Left lung (tissue), 4 donors: ENCODE measurements at regions not wholly inside any gene's neighbourhood (a gene's known extent, or its start where the extent isn't known, plus 50 kb on each side); places are given as distances from the start of the nearest gene placed in this dataset.
A peak's percentile ranks its signal among the peaks of the same experiment; 100 is the strongest.

Source experiments
- ATAC-seq: fragments of 200-7000 bp; cut with Tn5 transposase; one replicate; pipeline ENCODE4 v1.9.1; 2020; ENCODE audit warnings: moderate library complexity
- DNase-seq, 4 donors: peaks; one replicate each; pipeline ENCODE4 v3.0.0-alpha.2; 2013 to 2020
- H3K27ac ChIP-seq, 2 donors: fragments of 200-600 bp; sonication (generic) in 1 of 2; one replicate each; pipeline versions ENCODE4 v1.5.0 to v1.8.0; 2020 to 2021
- H3K27me3 ChIP-seq, 2 donors: fragments of 200-600 bp; sonication (generic) in 1 of 2; one replicate each; pipeline versions ENCODE4 v1.5.0 to v1.8.0; 2020 to 2021
- H3K36me3 ChIP-seq, 2 donors: fragments of 200-600 bp; sonication (generic) in 1 of 2; one replicate each; pipeline versions ENCODE4 v1.5.0 to v1.8.0; 2020 to 2021
- H3K4me1 ChIP-seq, 2 donors: fragments of 200-600 bp; one replicate each; pipeline ENCODE4 v1.8.0; 2021
- H3K4me3 ChIP-seq, 2 donors: fragments of 200-600 bp; sonication (generic) in 1 of 2; one replicate each; pipeline versions ENCODE4 v1.5.0 to v1.8.0; 2020 to 2021; ENCODE audit warnings: mild to moderate bottlenecking in 1 of 2
- H3K9me3 ChIP-seq, 2 donors: fragments of 200-600 bp; sonication (generic) in 1 of 2; one replicate each; pipeline versions ENCODE4 v1.5.0 to v1.8.0; 2020 to 2021
- intact Hi-C, 2 donors: fragments of 100-400 bp; cut with DNase I; formaldehyde crosslinking; loops; one replicate each; pipeline versions ENCODE4 v1.11.2 to v1.14.2; 2022
- TF ChIP-seq, protein P1 (sequence below), 2 donors: fragments of 200-600 bp; sonication (generic) in 1 of 2; IDR thresholded peaks; one replicate each; pipeline versions ENCODE4 v1.5.0 to v1.8.0; 2021; ENCODE audit warnings: antibody characterized with exemption in 2 of 2
- donor health status: DM: no; HTN: yes; CAD: no.
- donor health status: DM: no; HTN: no; CAD: no.

- TF ChIP-seq, protein P1, sequence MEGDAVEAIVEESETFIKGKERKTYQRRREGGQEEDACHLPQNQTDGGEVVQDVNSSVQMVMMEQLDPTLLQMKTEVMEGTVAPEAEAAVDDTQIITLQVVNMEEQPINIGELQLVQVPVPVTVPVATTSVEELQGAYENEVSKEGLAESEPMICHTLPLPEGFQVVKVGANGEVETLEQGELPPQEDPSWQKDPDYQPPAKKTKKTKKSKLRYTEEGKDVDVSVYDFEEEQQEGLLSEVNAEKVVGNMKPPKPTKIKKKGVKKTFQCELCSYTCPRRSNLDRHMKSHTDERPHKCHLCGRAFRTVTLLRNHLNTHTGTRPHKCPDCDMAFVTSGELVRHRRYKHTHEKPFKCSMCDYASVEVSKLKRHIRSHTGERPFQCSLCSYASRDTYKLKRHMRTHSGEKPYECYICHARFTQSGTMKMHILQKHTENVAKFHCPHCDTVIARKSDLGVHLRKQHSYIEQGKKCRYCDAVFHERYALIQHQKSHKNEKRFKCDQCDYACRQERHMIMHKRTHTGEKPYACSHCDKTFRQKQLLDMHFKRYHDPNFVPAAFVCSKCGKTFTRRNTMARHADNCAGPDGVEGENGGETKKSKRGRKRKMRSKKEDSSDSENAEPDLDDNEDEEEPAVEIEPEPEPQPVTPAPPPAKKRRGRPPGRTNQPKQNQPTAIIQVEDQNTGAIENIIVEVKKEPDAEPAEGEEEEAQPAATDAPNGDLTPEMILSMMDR (IDR thresholded peaks at IDR 0.05): no peak
- H3K9me3 ChIP-seq: no peaks in the 10 kb centered on the region
- peaks cover 14 to 29% of the 10 kb centered on the region in 2 donors for H3K4me1 ChIP-seq
- ATAC-seq: no peak
- no peak overlapping the region for H3K4me3 ChIP-seq
- DNase-seq: no peak
- no peaks in the 10 kb centered on the region for H3K27me3 ChIP-seq
- intact Hi-C loops: no loop called here
- no peak overlapping the region for H3K27ac ChIP-seq
- no peaks in the 10 kb centered on the region for H3K36me3 ChIP-seq
These were observed 99.0 kb upstream of the DAB2 start for GRCh38 chr5:39523821-39524220.

GRCh38 chr5:39521940-39522590, 97.3 kb upstream of the DAB2 start:
- TF ChIP-seq, protein P1 (IDR thresholded peaks at IDR 0.05): no peak

GRCh38 chr5:39521098-39521860, 96.5 kb upstream of the DAB2 start:
- Histone ChIP-seq H3K9me3 (no peaks in the 10 kb centered on the region), H3K4me3 (no peak overlapping the region), H3K27ac (no peak overlapping the region), H3K4me1 (peaks cover 14 to 21% of the 10 kb centered on the region in 2 donors), H3K36me3 (no peaks in the 10 kb centered on the region), H3K27me3 (no peaks in the 10 kb centered on the region)
- intact Hi-C loops: no loop called here
- TF ChIP-seq, protein P1 (IDR thresholded peaks at IDR 0.05): no peak
- ATAC-seq: no peak
- no peak for DNase-seq

More at GRCh38 chr5:39521940-39522590, 97.3 kb upstream of the DAB2 start:
- ATAC-seq (no peak), DNase-seq (no peak)
- Histone ChIP-seq H3K4me1 (peaks cover 14 to 28% of the 10 kb centered on the region in 2 donors), H3K4me3 (no peak overlapping the region), H3K27ac (no peak overlapping the region), H3K27me3 (no peaks in the 10 kb centered on the region), H3K9me3 (no peaks in the 10 kb centered on the region), H3K36me3 (no peaks in the 10 kb centered on the region)
- intact Hi-C loops: no loop called here

DNA sequence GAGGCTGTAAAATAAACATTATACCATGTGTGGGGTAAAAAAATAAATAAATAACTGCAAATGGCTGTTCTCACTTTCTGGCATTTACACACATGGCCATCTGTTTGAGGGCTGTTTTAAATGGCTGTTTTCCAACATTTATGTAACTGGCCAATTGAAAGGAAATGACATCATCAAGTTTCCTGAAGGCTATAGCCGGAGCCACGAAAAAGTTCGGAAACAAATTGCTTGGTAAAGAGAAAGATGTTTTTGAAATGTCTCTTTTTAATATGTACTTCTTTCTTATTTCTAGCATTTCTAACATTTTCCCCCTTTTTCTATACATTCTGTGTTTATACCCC, 95.4 kb upstream of the DAB2 start:
- Histone ChIP-seq H3K4me3 (no peak overlapping the region), H3K27me3 (no peaks in the 10 kb centered on the region), H3K27ac (peak overlapping the region in 1 of 2 donors; percentile 45), H3K4me1 (peaks cover 14 to 18% of the 10 kb centered on the region in 2 donors), H3K9me3 (no peaks in the 10 kb centered on the region), H3K36me3 (no peaks in the 10 kb centered on the region)
- intact Hi-C loops: no loop called here
- TF ChIP-seq, protein P1 (IDR thresholded peaks at IDR 0.05): no peak
- DNase-seq (peak in 2 of 4 donors; percentile 72 to 77), ATAC-seq (peak; percentile 35)

DNA sequence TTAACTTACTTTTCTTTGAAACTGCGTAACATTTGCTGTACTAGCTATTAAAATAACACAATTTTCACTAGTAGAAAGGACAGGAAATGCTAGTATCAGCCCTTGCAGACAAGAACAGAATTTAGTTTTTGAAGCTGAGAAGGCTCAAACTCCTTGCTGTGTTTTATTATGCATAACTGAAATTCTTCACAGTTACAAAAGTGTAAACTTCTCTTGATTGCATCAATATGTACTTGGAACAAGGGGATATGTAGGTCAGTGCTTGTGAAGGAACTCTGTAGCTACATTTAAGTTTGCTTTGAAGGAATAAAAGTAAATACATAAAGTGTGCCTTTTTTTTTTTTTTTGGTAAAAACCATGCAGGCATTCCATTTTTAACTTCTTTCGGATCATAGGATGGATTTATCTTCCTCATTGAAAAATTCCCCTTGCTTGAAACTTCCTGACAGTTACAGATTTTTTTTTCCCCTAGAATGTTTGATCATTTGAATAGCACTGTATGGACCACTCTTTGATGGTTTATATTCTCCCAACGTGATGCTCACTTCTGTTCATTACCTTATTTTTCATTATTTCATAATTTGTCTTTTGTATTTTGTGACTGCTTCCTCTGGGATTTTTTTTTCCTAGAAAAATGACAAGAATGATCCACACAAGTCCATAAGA, 94.9 kb upstream of the DAB2 start:
- no peak overlapping the region for H3K4me3 ChIP-seq
- no peak overlapping the region for H3K27ac ChIP-seq
- peak; percentile 83 for ATAC-seq

More for the DNA sequence above, 94.9 kb upstream of the DAB2 start:
- TF ChIP-seq, protein P1 (IDR thresholded peaks at IDR 0.05): no peak
- H3K36me3 ChIP-seq: no peaks in the 10 kb centered on the region
- intact Hi-C loops: no loop called here
- peak in 2 of 4 donors; percentile 35 to 41 for DNase-seq
- H3K27me3 ChIP-seq: no peaks in the 10 kb centered on the region
- no peaks in the 10 kb centered on the region for H3K9me3 ChIP-seq
- H3K4me1 ChIP-seq: peaks cover 14 to 18% of the 10 kb centered on the region in 2 donors
